ENCODE measurements at regions not wholly inside any gene's neighbourhood (a gene's known extent, or its start where the extent isn't known, plus 50 kb on each side); places are given as distances from the start of the nearest gene placed in this dataset.

- no peak for TF ChIP-seq ATM (IDR thresholded peaks at IDR 0.05; ENCODE audit: borderline replicate concordance)
- no peak for TF ChIP-seq TCF7L2 (IDR thresholded peaks at IDR 0.05; ENCODE audit: low read depth, low read length)
- TF ChIP-seq RERE (CRISPR knock-in tag; IDR thresholded peaks at IDR 0.05; ENCODE audit: low read depth), result no peak
- TF ChIP-seq TFAP4 (IDR thresholded peaks at IDR 0.05; ENCODE audit: borderline replicate concordance, low read depth), result no peak
- no peak for TF ChIP-seq HOMEZ (CRISPR knock-in tag; IDR thresholded peaks at IDR 0.05; ENCODE audit: low read depth)
- TF ChIP-seq FOXK1 (CRISPR knock-in tag; IDR thresholded peaks at IDR 0.05; ENCODE audit: borderline replicate concordance, low read depth), result no peak
- no peak for TF ChIP-seq ZNF354B (CRISPR knock-in tag; IDR thresholded peaks at IDR 0.05)
- no peak for TF ChIP-seq POLR2A (IDR thresholded peaks at IDR 0.05; ENCODE audit: insufficient read depth in 1 of 2, low read depth in 2 of 2, low read length in 2 of 2)
These were observed 98.4 kb downstream of the VPREB1 start for GRCh38 chr22:22342697-22343580.

All from HepG2 (cell line).